ENCODE measurements at regions not wholly inside any gene's neighbourhood (a gene's known extent, or its start where the extent isn't known, plus 50 kb on each side); places are given as distances from the start of the nearest gene placed in this dataset.

DNA sequence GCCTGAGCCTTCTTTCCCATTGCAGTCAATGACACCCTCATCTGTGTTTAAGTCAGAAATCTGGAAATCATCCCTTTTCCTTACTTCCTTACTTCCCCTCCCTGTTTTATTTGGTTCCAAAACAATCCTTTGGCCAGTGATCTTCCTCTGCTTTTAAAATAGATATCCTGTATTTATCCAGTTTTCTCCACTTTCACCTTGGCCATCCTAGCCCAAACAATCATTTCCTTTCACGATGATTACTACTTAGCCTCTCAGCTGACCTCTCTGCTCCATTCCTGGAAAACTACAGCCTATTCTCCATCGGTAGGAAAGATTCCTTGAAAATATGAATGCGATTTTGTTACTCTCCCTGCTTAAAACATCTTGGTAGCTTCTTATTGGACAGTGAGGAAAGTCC, 565.4 kb downstream of the TLR4 start:
- TF ChIP-seq POLR2A (IDR thresholded peaks at IDR 0.05; ENCODE audit: low read depth, low read length) (no peak), POLR2AphosphoS5 (IDR thresholded peaks at IDR 0.05; ENCODE audit: low read depth, low read length) (no peak), TAF1 (IDR thresholded peaks at IDR 0.05; ENCODE audit: low read depth, low read length) (no peak), POU2F2 (IDR thresholded peaks at IDR 0.05; ENCODE audit: low read depth, low read length) (no peak)

Data from GM12891 (cell line).